ENCODE measurements at regions not wholly inside any gene's neighbourhood (a gene's known extent, or its start where the extent isn't known, plus 50 kb on each side); places are given as distances from the start of the nearest gene placed in this dataset.

GRCh38 chr11:45538363-45538762 is 127.1 kb downstream of the CHST1 start:
- TF ChIP-seq CTCF (IDR thresholded peaks at IDR 0.05) (no peak), USF2 (IDR thresholded peaks at IDR 0.05; ENCODE audit: borderline replicate concordance, low read depth, low read length) (no peak), CHD2 (IDR thresholded peaks at IDR 0.05; ENCODE audit: low read length, partially characterized antibody) (no peak), REST (IDR thresholded peaks at IDR 0.05; ENCODE audit: low read depth, low read length) (no peak), SMC3 (IDR thresholded peaks at IDR 0.05; ENCODE audit: low read depth, low read length) (no peak), FOXJ3 (CRISPR knock-in tag; IDR thresholded peaks at IDR 0.05) (no peak), GATA2 (CRISPR knock-in tag; IDR thresholded peaks at IDR 0.05) (no peak), MAX (IDR thresholded peaks at IDR 0.05; ENCODE audit: low read depth) (no peak), NRF1 (IDR thresholded peaks at IDR 0.05; ENCODE audit: low read depth, low read length) (no peak), JUND (IDR thresholded peaks at IDR 0.05) (no peak)
